ENCODE measurements at regions not wholly inside any gene's neighbourhood (a gene's known extent, or its start where the extent isn't known, plus 50 kb on each side); places are given as distances from the start of the nearest gene placed in this dataset.

GRCh38 chr17:14901376-14901775 is 363.8 kb downstream of the PMP22 start:
- H3K9me3 ChIP-seq (ENCODE audit: insufficient read depth, low read length): no peaks in the 10 kb centered on the region
- no peaks in the 10 kb centered on the region for H3K4me1 ChIP-seq (ENCODE audit: low read length)
- H2AFZ ChIP-seq (ENCODE audit: low read depth, low read length): no peak overlapping the region
- no peak overlapping the region for H3K4me3 ChIP-seq (ENCODE audit: low read length)
- H3K9ac ChIP-seq (ENCODE audit: low read length): no peak overlapping the region
- H3K79me2 ChIP-seq (ENCODE audit: low read length): no peaks in the 10 kb centered on the region
- H3K4me2 ChIP-seq (ENCODE audit: low read length): no peak overlapping the region
- TF ChIP-seq EZH2phosphoT487 (IDR thresholded peaks at IDR 0.05; ENCODE audit: low read depth) (no peak), CTCF (IDR thresholded peaks at IDR 0.05; ENCODE audit: low read depth, low read length) (no peak)
- no peaks in the 10 kb centered on the region for H4K20me1 ChIP-seq (ENCODE audit: insufficient read depth, low read length)
- H3K27me3 ChIP-seq (ENCODE audit: low read depth, low read length): no peaks in the 10 kb centered on the region
- no peaks in the 10 kb centered on the region for H3K36me3 ChIP-seq (replicated peaks; ENCODE audit: low read depth, low read length)
- no peak overlapping the region for H3K27ac ChIP-seq (ENCODE audit: low read length)

DNA sequence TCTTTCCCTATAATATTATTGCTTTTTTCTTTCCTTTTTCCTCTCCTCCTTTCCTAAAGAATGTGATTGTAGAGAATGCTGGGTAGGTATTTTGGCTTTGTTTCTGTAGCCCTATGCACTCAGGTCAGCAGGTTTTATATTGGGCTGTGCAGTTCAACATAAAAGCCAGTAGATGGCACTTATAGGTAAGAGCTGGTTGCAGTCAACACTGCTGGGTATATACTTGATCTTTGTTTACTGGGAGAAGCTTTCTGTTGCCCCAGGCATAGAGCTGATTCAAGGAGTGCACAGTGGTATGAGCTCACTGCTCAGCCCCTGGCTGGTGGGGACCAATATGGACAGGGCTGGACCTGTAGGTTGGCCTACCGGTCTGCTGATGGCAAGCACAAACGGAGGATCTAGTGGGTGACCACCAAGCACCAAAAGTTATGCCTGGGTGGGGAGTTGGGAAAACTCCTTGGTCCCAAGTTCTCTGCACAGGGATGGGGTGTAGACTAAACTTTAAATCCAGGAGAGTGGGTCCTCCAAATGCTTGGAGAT is 378.9 kb downstream of the PMP22 start:
- H4K20me1 ChIP-seq (ENCODE audit: insufficient read depth, low read length): no peaks in the 10 kb centered on the region
- H3K4me1 ChIP-seq (ENCODE audit: low read length): no peaks in the 10 kb centered on the region
- no peak overlapping the region for H2AFZ ChIP-seq (ENCODE audit: low read depth, low read length)
- no peak for TF ChIP-seq EZH2phosphoT487 (IDR thresholded peaks at IDR 0.05; ENCODE audit: low read depth)
- TF ChIP-seq CTCF (IDR thresholded peaks at IDR 0.05; ENCODE audit: low read depth, low read length): no peak
- H3K27me3 ChIP-seq (ENCODE audit: low read depth, low read length): no peaks in the 10 kb centered on the region
- no peaks in the 10 kb centered on the region for H3K36me3 ChIP-seq (replicated peaks; ENCODE audit: low read depth, low read length)
- no peak overlapping the region for H3K4me2 ChIP-seq (ENCODE audit: low read length)
- H3K27ac ChIP-seq (ENCODE audit: low read length): no peak overlapping the region
- H3K79me2 ChIP-seq (ENCODE audit: low read length): no peaks in the 10 kb centered on the region
- no peak overlapping the region for H3K4me3 ChIP-seq (ENCODE audit: low read length)
- H3K9ac ChIP-seq (ENCODE audit: low read length): no peak overlapping the region
- no peaks in the 10 kb centered on the region for H3K9me3 ChIP-seq (ENCODE audit: insufficient read depth, low read length)

DNA sequence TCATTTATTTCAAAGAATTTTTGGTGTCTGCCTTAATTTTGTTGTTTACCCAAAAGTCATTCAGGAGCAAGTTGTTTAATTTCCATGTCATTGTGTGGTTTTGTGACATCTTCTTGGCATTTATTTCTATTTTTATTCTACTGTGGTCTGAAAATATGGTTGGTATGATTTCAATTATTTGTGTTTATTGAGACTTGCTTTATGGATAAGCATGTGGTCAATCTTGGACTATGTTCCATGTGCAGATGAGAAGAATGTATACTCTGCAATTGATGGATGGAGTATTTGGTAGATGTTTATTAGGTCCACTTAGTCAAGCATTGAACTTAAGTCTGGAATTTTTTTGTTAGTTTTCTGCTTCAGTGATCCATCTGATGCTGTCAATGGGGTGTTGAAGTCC is 383.0 kb downstream of the PMP22 start:
- no peak overlapping the region for H3K4me3 ChIP-seq (ENCODE audit: low read length)
- no peaks in the 10 kb centered on the region for H3K36me3 ChIP-seq (replicated peaks; ENCODE audit: low read depth, low read length)
- H3K79me2 ChIP-seq (ENCODE audit: low read length): no peaks in the 10 kb centered on the region
- TF ChIP-seq CTCF (IDR thresholded peaks at IDR 0.05; ENCODE audit: low read depth, low read length) (no peak), EZH2phosphoT487 (IDR thresholded peaks at IDR 0.05; ENCODE audit: low read depth) (no peak)
- no peak overlapping the region for H2AFZ ChIP-seq (ENCODE audit: low read depth, low read length)
- no peak overlapping the region for H3K9ac ChIP-seq (ENCODE audit: low read length)
- H3K9me3 ChIP-seq (ENCODE audit: insufficient read depth, low read length): no peaks in the 10 kb centered on the region
- no peaks in the 10 kb centered on the region for H3K27me3 ChIP-seq (ENCODE audit: low read depth, low read length)
- H3K4me1 ChIP-seq (ENCODE audit: low read length): no peaks in the 10 kb centered on the region
- H3K4me2 ChIP-seq (ENCODE audit: low read length): no peak overlapping the region
- H4K20me1 ChIP-seq (ENCODE audit: insufficient read depth, low read length): no peaks in the 10 kb centered on the region
- no peak overlapping the region for H3K27ac ChIP-seq (ENCODE audit: low read length)

- H3K9ac ChIP-seq (ENCODE audit: low read length): no peak overlapping the region
- H4K20me1 ChIP-seq (ENCODE audit: insufficient read depth, low read length): no peaks in the 10 kb centered on the region
- no peak overlapping the region for H3K4me2 ChIP-seq (ENCODE audit: low read length)
- H3K4me3 ChIP-seq (ENCODE audit: low read length): no peak overlapping the region
- H3K79me2 ChIP-seq (ENCODE audit: low read length): no peaks in the 10 kb centered on the region
- H3K27me3 ChIP-seq (ENCODE audit: low read depth, low read length): no peaks in the 10 kb centered on the region
- no peaks in the 10 kb centered on the region for H3K9me3 ChIP-seq (ENCODE audit: insufficient read depth, low read length)
- H3K27ac ChIP-seq (ENCODE audit: low read length): no peak overlapping the region
- no peak overlapping the region for H2AFZ ChIP-seq (ENCODE audit: low read depth, low read length)
- no peaks in the 10 kb centered on the region for H3K36me3 ChIP-seq (replicated peaks; ENCODE audit: low read depth, low read length)
- no peak for TF ChIP-seq EZH2phosphoT487 (IDR thresholded peaks at IDR 0.05; ENCODE audit: low read depth)
- no peak for TF ChIP-seq CTCF (IDR thresholded peaks at IDR 0.05; ENCODE audit: low read depth, low read length)
- H3K4me1 ChIP-seq (ENCODE audit: low read length): no peaks in the 10 kb centered on the region
Measured at GRCh38 chr17:14875557-14876412, 389.3 kb downstream of the PMP22 start.
